GM23338 (cell line): ENCODE measurements at regions not wholly inside any gene's neighbourhood (a gene's known extent, or its start where the extent isn't known, plus 50 kb on each side); places are given as distances from the start of the nearest gene placed in this dataset.
A peak's percentile ranks its signal among the peaks of the same experiment; 100 is the strongest.

ENCODE experiments used
- ATAC-seq: fragments of 200-7000 bp; cut with Tn5 transposase; 3 replicates; pipeline ENCODE4 v1.9.1; 2020
- DNase-seq: peaks from one replicate; pipeline ENCODE4 v3.0.0-alpha.2; 2015; ENCODE audit warnings: low spot score
- H2AFZ ChIP-seq: fragments of 200-600 bp; sonication (generic); 2 replicates; pipeline ENCODE4 v1.8.0; 2016; ENCODE audit warnings: antibody characterized with exemption, mild to moderate bottlenecking, moderate library complexity
- H3F3A ChIP-seq: fragments of 200-600 bp; sonication (generic); replicated peaks from 2 replicates; pipeline ENCODE4 v1.8.0; 2017; ENCODE audit warnings: antibody characterized with exemption, mixed run types, low read depth
- H3K27ac ChIP-seq: fragments of 200-600 bp; sonication (generic); 2 replicates; pipeline ENCODE4 v1.6.1; 2016; ENCODE audit warnings: low read depth
- H3K27me3 ChIP-seq: fragments of 200-600 bp; sonication (generic); 2 replicates; pipeline ENCODE4 v1.8.0; 2016; ENCODE audit warnings: mild to moderate bottlenecking, mixed run types, moderate library complexity; ENCODE audit not compliant: insufficient read depth
- H3K36me3 ChIP-seq: fragments of 200-600 bp; sonication (generic); 2 replicates; pipeline ENCODE4 v1.8.0; 2016; ENCODE audit warnings: mild to moderate bottlenecking; ENCODE audit not compliant: insufficient read depth
- H3K4me1 ChIP-seq: fragments of 200-600 bp; sonication (generic); 2 replicates; pipeline ENCODE4 v1.8.0; 2016; ENCODE audit warnings: mild to moderate bottlenecking, moderate library complexity; ENCODE audit not compliant: insufficient read depth
- H3K4me2 ChIP-seq: fragments of 200-600 bp; sonication (generic); 2 replicates; pipeline ENCODE4 v1.7.1; 2017; ENCODE audit warnings: mixed run types
- H3K4me3 ChIP-seq: fragments of 200-600 bp; sonication (generic); 2 replicates; pipeline ENCODE4 v1.6.1; 2016; ENCODE audit warnings: mixed run types
- H3K79me2 ChIP-seq: fragments of 200-600 bp; sonication (generic); replicated peaks from 2 replicates; pipeline ENCODE4 v1.8.0; 2017; ENCODE audit warnings: mild to moderate bottlenecking; ENCODE audit not compliant: insufficient read depth
- H3K9me2 ChIP-seq: fragments of 200-600 bp; sonication (generic); 2 replicates; pipeline ENCODE4 v1.8.0; 2017; ENCODE audit not compliant: insufficient read depth
- H4K20me1 ChIP-seq: fragments of 200-600 bp; sonication (generic); replicated peaks from 2 replicates; pipeline ENCODE4 v1.8.0; 2017; ENCODE audit warnings: mild to moderate bottlenecking; ENCODE audit not compliant: insufficient read depth
- H3K27ac Mint-ChIP-seq: 2 replicates; pipeline ENCODE4 v1.8.0; 2020; ENCODE audit warnings: inconsistent platforms, mild to moderate bottlenecking, moderate library complexity, mixed read lengths
- H3K27me3 Mint-ChIP-seq: 3 replicates; pipeline ENCODE4 v1.8.0; 2022; ENCODE audit warnings: low read depth, mild to moderate bottlenecking, moderate library complexity, mixed read lengths, inconsistent platforms; ENCODE audit not compliant: insufficient read depth, poor library complexity
- H3K36me3 Mint-ChIP-seq: 3 replicates; pipeline ENCODE4 v1.8.0; 2021; ENCODE audit warnings: low read depth, mild to moderate bottlenecking, inconsistent platforms, moderate library complexity, mixed read lengths
- H3K4me1 Mint-ChIP-seq: 3 replicates; pipeline ENCODE4 v1.8.0; 2020; ENCODE audit warnings: mild to moderate bottlenecking, inconsistent platforms, mixed read lengths
- H3K4me3 Mint-ChIP-seq: 3 replicates; pipeline ENCODE4 v1.8.0; 2021; ENCODE audit warnings: moderate library complexity, mild to moderate bottlenecking, inconsistent platforms, mixed read lengths
- H3K9me3 Mint-ChIP-seq: 3 replicates; pipeline ENCODE4 v1.8.0; 2020; ENCODE audit warnings: moderate library complexity, mild to moderate bottlenecking, inconsistent platforms, mixed read lengths
- CREB1 ChIP-seq: fragments of 250-450 bp; sonication (Bioruptor Pico); IDR thresholded peaks from 2 replicates; pipeline ENCODE4 v1.5.0; 2020; ENCODE audit warnings: low read depth, mild to moderate bottlenecking, moderate library complexity
- EZH2 ChIP-seq: fragments of 200-600 bp; sonication (generic); IDR thresholded peaks from one replicate; pipeline ENCODE4 v1.8.0; 2017; ENCODE audit warnings: antibody characterized with exemption, mild to moderate bottlenecking, low read depth; ENCODE audit not compliant: unreplicated experiment
- EZH2phosphoT487 ChIP-seq: fragments of 200-600 bp; sonication (generic); IDR thresholded peaks from one replicate; pipeline ENCODE4 v1.8.1; 2018; ENCODE audit warnings: antibody characterized with exemption; ENCODE audit not compliant: unreplicated experiment
- JUNB ChIP-seq: IDR thresholded peaks from one replicate; pipeline ENCODE4 v1.6.1; 2016; ENCODE audit warnings: antibody characterized with exemption; ENCODE audit not compliant: unreplicated experiment
- NANOG ChIP-seq: IDR thresholded peaks from 2 replicates; pipeline ENCODE4 v1.6.1; 2016; ENCODE audit warnings: antibody characterized with exemption, borderline replicate concordance
- POLR2AphosphoS5 ChIP-seq: IDR thresholded peaks from 2 replicates; pipeline ENCODE4 v1.6.1; 2016; ENCODE audit warnings: antibody characterized with exemption, low read depth
- REST ChIP-seq: IDR thresholded peaks from one replicate; pipeline ENCODE4 v1.6.1; 2018; ENCODE audit warnings: antibody characterized with exemption; ENCODE audit not compliant: unreplicated experiment
- STAT1 ChIP-seq: IDR thresholded peaks from one replicate; pipeline ENCODE4 v1.6.1; 2016; ENCODE audit warnings: antibody characterized with exemption; ENCODE audit not compliant: unreplicated experiment
- ZNF114 ChIP-seq: fragments of 250-450 bp; sonication (Bioruptor Pico); IDR thresholded peaks from 2 replicates; pipeline ENCODE4 v1.5.0; 2020; ENCODE audit warnings: mild to moderate bottlenecking, moderate library complexity
- ZNF331 ChIP-seq: fragments of 250-450 bp; sonication (Bioruptor Pico); IDR thresholded peaks from 2 replicates; pipeline ENCODE4 v1.5.0; 2020; ENCODE audit warnings: low read depth, mild to moderate bottlenecking, moderate library complexity
- TF ChIP-seq, protein P1 (sequence below): IDR thresholded peaks from 2 replicates; pipeline ENCODE4 v1.6.1; 2016; ENCODE audit warnings: antibody characterized with exemption
- TF ChIP-seq, protein P2 (sequence below), 2 experiments: fragments of 200-600 bp in 1 of 2; sonication (generic) in 1 of 2; conservative IDR thresholded peaks; 2 replicates each; pipeline versions ENCODE4 v1.5.1 to v1.6.1; 2016 to 2017; ENCODE audit warnings: antibody characterized with exemption in 2 of 2, low read depth in 2 of 2, mild to moderate bottlenecking in 2 of 2, moderate library complexity in 1 of 2
- TF ChIP-seq, protein P3 (sequence below): fragments of 250-450 bp; sonication (Bioruptor Pico); IDR thresholded peaks from 2 replicates; pipeline ENCODE4 v1.5.0; 2020; ENCODE audit warnings: mild to moderate bottlenecking, moderate library complexity

GRCh38 chr10:10910634-10911033 is 107.0 kb upstream of the CELF2 start (continued):
- no peak for TF ChIP-seq EZH2

DNA sequence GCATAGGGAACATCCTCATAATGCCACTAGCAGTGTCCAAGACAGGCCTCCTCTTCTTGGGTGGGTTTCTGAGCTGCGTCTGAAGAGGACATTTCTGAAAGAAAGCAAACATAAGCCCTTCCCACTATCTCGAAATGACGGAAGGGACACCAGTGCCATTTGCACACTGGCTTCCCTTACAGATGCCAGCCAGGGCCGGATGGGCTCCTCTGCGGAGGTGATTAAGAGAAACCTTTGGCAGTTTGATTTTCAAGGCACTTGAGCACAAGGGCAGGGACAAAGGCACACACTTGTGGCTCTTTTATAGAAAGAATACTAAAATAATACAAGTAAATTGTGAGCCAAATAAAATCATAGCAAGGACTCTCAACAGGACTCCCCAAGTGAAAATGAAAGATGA is 106.6 kb upstream of the CELF2 start:
- Histone ChIP-seq H4K20me1 (no peaks in the 10 kb centered on the region), H2AFZ (peak overlapping the region; percentile 93), H3K79me2 (no peaks in the 10 kb centered on the region), H3F3A (no peaks in the 10 kb centered on the region), H3K9me2 (no peaks in the 10 kb centered on the region), H3K4me2 (no peak overlapping the region), H3K4me3 (no peak overlapping the region), H3K27me3 (no peaks in the 10 kb centered on the region), H3K36me3 (no peaks in the 10 kb centered on the region), H3K4me1 (peaks cover 8% of the 10 kb centered on the region; the same call in 1 of the 2 replicates), H3K27ac (no peak overlapping the region)
- H3K4me3 Mint-ChIP-seq, result no peak overlapping the region
- DNase-seq, result no peak
- ATAC-seq, result peak; percentile 26; the same call in 2 of the 3 replicates
- H3K4me1 Mint-ChIP-seq, result peaks cover 10% of the 10 kb centered on the region
- H3K27ac Mint-ChIP-seq, result peak overlapping the region; percentile 45; the same call in 1 of the 2 replicates
- H3K9me3 Mint-ChIP-seq, result no peaks in the 10 kb centered on the region
- H3K36me3 Mint-ChIP-seq, result no peaks in the 10 kb centered on the region
- H3K27me3 Mint-ChIP-seq, result peaks cover 6% of the 10 kb centered on the region
- no peak for TF ChIP-seq NANOG
- no peak for TF ChIP-seq ZNF331
- no peak for TF ChIP-seq EZH2phosphoT487
- TF ChIP-seq CREB1 (CRISPR knock-in tag), result no peak
- TF ChIP-seq STAT1, result no peak
- no peak for TF ChIP-seq EZH2
- TF ChIP-seq ZNF114, result no peak
- TF ChIP-seq, protein P1, sequence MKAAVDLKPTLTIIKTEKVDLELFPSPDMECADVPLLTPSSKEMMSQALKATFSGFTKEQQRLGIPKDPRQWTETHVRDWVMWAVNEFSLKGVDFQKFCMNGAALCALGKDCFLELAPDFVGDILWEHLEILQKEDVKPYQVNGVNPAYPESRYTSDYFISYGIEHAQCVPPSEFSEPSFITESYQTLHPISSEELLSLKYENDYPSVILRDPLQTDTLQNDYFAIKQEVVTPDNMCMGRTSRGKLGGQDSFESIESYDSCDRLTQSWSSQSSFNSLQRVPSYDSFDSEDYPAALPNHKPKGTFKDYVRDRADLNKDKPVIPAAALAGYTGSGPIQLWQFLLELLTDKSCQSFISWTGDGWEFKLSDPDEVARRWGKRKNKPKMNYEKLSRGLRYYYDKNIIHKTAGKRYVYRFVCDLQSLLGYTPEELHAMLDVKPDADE, result no peak
- no peak for TF ChIP-seq REST
- TF ChIP-seq, protein P2, sequence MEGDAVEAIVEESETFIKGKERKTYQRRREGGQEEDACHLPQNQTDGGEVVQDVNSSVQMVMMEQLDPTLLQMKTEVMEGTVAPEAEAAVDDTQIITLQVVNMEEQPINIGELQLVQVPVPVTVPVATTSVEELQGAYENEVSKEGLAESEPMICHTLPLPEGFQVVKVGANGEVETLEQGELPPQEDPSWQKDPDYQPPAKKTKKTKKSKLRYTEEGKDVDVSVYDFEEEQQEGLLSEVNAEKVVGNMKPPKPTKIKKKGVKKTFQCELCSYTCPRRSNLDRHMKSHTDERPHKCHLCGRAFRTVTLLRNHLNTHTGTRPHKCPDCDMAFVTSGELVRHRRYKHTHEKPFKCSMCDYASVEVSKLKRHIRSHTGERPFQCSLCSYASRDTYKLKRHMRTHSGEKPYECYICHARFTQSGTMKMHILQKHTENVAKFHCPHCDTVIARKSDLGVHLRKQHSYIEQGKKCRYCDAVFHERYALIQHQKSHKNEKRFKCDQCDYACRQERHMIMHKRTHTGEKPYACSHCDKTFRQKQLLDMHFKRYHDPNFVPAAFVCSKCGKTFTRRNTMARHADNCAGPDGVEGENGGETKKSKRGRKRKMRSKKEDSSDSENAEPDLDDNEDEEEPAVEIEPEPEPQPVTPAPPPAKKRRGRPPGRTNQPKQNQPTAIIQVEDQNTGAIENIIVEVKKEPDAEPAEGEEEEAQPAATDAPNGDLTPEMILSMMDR (conservative IDR thresholded peaks at IDR 0.05; ENCODE audit: low read depth in 2 of 2), result no peak
- no peak for TF ChIP-seq POLR2AphosphoS5
- TF ChIP-seq JUNB, result no peak
- TF ChIP-seq, protein P3, sequence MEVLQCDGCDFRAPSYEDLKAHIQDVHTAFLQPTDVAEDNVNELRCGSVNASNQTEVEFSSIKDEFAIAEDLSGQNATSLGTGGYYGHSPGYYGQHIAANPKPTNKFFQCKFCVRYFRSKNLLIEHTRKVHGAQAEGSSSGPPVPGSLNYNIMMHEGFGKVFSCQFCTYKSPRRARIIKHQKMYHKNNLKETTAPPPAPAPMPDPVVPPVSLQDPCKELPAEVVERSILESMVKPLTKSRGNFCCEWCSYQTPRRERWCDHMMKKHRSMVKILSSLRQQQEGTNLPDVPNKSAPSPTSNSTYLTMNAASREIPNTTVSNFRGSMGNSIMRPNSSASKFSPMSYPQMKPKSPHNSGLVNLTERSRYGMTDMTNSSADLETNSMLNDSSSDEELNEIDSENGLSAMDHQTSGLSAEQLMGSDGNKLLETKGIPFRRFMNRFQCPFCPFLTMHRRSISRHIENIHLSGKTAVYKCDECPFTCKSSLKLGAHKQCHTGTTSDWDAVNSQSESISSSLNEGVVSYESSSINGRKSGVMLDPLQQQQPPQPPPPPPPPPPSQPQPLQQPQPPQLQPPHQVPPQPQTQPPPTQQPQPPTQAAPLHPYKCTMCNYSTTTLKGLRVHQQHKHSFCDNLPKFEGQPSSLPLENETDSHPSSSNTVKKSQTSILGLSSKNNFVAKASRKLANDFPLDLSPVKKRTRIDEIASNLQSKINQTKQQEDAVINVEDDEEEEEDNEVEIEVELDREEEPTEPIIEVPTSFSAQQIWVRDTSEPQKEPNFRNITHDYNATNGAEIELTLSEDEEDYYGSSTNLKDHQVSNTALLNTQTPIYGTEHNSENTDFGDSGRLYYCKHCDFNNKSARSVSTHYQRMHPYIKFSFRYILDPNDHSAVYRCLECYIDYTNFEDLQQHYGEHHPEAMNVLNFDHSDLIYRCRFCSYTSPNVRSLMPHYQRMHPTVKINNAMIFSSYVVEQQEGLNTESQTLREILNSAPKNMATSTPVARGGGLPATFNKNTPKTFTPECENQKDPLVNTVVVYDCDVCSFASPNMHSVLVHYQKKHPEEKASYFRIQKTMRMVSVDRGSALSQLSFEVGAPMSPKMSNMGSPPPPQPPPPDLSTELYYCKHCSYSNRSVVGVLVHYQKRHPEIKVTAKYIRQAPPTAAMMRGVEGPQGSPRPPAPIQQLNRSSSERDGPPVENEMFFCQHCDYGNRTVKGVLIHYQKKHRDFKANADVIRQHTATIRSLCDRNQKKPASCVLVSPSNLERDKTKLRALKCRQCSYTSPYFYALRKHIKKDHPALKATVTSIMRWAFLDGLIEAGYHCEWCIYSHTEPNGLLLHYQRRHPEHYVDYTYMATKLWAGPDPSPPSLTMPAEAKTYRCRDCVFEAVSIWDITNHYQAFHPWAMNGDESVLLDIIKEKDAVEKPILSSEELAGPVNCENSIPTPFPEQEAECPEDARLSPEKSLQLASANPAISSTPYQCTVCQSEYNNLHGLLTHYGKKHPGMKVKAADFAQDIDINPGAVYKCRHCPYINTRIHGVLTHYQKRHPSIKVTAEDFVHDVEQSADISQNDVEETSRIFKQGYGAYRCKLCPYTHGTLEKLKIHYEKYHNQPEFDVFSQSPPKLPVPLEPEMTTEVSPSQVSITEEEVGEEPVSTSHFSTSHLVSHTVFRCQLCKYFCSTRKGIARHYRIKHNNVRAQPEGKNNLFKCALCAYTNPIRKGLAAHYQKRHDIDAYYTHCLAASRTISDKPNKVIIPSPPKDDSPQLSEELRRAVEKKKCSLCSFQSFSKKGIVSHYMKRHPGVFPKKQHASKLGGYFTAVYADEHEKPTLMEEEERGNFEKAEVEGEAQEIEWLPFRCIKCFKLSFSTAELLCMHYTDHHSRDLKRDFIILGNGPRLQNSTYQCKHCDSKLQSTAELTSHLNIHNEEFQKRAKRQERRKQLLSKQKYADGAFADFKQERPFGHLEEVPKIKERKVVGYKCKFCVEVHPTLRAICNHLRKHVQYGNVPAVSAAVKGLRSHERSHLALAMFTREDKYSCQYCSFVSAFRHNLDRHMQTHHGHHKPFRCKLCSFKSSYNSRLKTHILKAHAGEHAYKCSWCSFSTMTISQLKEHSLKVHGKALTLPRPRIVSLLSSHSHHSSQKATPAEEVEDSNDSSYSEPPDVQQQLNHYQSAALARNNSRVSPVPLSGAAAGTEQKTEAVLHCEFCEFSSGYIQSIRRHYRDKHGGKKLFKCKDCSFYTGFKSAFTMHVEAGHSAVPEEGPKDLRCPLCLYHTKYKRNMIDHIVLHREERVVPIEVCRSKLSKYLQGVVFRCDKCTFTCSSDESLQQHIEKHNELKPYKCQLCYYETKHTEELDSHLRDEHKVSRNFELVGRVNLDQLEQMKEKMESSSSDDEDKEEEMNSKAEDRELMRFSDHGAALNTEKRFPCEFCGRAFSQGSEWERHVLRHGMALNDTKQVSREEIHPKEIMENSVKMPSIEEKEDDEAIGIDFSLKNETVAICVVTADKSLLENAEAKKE (CRISPR knock-in tag), result no peak
